GM21825 (cell line): ENCODE measurements at regions not wholly inside any gene's neighbourhood (a gene's known extent, or its start where the extent isn't known, plus 50 kb on each side); places are given as distances from the start of the nearest gene placed in this dataset.
"Not testable (repeated sequence)": the region's sequence is repeated elsewhere in the genome, so short reads cannot be mapped to it uniquely, and the experiment has no call there.

ENCODE experiments used
- ATAC-seq: cut with Tn5 transposase; IDR thresholded peaks from one replicate; pipeline ENCODE4 v1.9.1; 2021; ENCODE audit warnings: mild to moderate bottlenecking, moderate library complexity; ENCODE audit not compliant: unreplicated experiment

DNA sequence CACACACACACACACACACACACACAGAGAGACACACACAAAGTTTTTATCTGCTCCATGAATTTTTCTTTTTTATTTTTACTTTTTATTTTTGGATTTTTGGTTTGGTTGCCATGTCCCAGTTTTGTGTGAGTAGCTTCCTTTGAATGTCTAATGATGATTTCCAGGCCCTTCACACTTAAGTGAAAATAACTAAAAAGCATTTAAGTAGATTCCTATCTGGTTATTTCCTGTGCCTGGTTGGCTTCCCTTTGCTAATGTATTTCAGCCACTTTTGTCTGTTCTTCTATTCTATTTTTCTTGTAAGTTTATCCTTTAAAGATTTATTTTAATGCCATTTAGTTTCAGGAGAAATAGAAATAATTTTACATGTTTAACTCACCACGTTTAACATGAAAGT is 755.4 kb downstream of the SLC6A15 start:
- no peak for ATAC-seq

DNA sequence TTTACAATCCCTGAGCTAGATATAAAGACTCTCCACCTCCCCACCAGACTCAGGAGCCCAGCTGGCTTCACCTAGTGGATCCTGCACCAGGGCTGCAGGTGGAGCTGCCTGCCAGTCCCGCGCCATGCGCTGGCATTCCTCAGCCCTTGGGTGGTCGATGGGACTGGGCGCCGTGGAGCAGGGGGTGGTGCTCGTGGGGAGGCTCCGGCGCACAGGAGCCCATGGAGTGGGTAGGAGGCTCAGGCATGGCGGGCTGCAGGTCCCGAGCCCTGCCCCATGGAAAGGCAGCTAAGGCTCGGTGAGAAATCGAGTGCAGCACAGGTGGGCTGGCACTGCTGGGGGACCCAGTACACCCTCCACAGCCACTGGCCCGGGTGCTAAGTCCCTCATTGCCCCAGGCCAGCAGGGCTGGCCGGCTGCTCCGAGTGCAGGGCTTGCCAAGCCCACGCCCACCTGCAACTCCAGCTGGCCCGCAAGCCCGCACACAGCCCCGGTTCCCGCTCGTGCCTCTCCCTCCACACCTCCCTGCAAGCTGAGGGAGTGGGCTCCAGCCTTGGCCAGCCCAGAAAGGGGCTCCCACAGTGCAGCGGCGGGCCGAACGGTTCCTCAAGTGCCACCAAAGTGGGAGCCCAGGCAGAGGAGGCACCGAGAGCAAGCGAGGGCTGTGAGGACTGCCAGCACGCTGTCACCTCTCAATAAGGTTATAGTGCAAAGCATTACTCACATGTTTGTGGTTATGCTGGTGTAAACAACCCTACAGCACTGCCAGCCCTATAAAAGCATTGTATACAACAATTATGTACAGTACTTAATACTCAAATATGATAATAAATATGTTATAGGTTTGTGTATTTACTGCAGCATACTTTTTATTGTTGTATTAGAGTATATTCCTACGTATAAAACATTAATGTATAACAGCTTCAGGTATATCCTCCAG is 757.3 kb downstream of the SLC6A15 start:
- not testable (repeated sequence) for ATAC-seq

DNA sequence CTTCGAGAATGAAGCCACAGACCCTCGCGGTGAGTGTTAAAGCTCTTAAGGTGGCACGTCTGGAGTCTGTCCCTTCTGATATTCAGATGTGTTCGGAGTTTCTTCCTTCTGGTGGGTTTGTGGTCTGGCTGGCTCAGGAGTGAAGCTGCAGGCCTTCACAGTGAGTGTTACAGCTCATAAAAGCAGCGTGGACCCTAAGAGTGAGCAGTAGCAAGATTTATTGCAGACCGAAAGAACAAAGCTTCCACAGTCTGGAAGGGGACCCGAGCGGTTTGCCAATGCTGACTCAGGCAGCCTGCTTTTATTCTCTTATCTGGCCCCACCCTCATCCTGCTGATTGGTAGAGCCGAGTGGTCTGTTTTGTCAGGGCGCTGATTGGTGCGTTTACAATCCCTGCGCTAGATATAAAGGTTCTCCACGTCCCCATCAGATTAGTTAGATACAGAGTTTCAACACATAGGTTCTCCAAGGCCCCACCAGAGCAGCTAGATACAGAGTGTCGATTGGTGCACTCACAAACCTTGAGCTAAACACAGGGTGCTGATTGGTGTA is 758.1 kb downstream of the SLC6A15 start:
- ATAC-seq: not testable (repeated sequence)

DNA sequence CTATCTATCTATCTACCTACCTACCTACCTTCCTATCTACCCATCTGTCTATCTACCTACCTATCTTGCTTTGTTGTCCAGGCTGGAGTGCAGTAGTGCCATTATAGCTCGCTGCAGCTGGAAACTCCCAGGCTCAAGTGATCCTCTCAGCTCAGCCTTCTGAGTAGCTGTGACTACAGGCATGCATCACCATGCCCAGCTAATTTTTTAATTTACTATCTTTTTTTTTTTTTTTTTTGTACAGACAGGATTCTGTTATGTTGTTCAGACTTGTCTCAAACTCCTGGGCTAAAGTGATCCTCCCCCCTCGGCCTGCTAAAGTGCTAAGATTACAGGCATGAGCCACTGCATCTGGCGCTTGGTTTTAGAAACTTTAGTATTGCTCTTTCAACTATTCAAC is 762.4 kb downstream of the SLC6A15 start:
- no peak for ATAC-seq

DNA sequence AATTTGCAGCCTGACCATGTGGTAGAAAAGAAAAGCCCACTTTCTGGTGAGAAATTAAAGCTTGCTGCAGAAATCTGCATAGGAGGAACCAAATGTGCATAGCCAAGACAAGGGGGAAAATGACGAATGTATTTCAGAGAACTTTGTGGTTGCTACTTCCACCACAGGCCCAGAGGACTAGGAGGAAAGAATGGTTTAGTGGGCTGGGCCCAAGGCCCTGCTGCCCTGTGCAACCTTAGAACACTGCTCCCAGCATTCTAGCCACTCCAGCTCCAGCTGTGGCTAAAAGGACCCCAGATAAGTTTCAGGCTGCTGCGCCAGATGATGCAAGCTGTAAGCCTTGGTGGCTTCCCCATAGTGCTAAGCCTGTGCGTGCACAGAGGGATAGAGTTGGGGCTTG is 764.3 kb downstream of the SLC6A15 start:
- no peak for ATAC-seq

DNA sequence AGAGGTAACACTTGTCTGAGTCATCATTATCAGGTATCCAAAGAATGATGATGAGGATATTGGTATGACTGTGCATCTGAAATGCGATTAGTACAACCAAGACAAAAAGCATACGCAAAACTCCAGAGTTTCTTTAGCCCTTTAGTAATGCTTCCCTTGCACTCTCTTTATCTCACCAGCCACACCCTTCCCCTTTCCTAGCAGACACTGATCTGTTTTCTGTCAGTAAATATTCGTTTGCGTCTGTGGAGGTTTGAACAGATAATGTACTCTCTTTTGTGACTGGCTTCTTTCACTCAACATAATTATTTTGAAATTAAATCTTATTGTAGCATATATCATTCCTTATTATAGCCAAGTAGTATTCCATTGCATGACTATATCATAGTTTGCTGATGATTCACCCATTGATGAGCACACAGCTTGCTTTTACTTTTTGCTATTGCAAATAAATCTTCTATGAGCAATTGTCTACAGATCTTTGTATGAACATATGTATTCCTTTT is 775.7 kb downstream of the SLC6A15 start:
- ATAC-seq: no peak

DNA sequence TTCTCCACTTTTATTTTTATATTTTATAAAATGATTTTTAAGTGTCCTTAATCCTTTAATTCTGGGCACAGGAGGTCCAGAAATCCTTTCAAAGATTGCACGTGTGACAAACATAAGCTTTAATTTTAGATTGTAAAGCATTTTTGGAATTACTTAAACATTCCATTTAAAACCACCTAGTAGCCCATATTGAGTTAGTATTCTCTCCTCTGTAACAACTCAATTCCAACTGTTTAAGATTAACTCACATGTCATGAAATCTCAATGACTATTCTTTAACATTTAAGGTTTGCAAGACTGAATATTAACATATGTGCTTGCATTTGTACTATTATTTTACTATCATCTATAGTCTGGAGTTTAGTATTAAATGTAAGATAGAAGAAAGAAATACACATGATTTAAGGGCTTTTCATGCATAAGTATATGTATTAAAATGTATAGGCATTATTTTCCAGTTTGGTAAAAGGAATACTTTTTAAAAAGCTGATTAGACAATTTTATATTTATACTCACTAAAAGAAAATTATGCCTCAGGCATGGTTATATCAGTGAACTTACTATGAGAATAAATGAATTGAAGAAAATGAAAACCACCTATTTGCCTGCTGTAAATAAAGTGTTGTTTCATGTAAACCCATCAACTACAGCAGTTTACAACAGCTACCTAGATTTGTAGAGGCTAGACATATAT is 776.9 kb downstream of the SLC6A15 start:
- ATAC-seq: no peak

DNA sequence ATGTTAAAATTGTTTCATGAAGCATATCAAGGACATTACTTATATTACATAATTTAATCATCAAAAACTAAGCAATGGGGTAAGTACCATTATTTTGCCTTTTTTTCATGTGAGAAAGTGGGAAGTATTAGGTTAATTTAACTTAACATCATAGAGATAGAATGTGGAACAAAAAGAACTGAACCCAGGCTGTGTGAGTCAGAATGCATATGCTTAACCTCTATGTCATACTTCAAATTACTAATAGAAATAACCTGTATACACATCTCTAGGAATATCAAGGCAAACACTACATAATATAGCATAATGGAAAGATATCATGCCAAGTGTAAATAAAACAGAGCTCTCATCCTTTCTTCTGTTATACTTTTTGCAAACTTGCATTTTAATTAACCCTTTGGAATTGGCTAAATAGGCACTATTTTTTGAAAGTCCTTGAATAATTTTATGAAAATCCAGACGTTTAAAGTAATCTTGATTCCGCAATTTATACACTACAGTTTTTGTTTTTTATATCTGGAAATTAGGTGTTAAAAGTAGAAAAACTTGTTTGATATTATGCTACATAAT is 777.7 kb downstream of the SLC6A15 start:
- no peak for ATAC-seq

DNA sequence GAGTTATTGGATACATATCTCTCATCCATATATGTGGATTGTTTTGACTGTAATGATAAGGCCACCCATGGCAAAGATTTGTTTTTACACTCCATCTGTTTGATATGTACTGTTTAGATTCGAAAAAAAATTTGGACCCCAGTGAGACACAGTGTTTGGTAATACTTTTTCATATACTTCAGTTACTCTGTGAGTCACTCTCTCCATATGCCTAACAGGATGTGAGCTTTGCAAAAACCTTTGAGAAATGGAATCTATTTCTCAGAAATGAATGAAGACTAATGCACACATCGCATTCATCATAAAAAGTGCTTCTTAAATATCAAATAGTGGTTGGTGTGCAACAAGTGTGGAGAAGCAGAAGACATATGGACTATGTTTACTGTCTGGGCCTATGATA is 781.5 kb downstream of the SLC6A15 start:
- no peak for ATAC-seq

DNA sequence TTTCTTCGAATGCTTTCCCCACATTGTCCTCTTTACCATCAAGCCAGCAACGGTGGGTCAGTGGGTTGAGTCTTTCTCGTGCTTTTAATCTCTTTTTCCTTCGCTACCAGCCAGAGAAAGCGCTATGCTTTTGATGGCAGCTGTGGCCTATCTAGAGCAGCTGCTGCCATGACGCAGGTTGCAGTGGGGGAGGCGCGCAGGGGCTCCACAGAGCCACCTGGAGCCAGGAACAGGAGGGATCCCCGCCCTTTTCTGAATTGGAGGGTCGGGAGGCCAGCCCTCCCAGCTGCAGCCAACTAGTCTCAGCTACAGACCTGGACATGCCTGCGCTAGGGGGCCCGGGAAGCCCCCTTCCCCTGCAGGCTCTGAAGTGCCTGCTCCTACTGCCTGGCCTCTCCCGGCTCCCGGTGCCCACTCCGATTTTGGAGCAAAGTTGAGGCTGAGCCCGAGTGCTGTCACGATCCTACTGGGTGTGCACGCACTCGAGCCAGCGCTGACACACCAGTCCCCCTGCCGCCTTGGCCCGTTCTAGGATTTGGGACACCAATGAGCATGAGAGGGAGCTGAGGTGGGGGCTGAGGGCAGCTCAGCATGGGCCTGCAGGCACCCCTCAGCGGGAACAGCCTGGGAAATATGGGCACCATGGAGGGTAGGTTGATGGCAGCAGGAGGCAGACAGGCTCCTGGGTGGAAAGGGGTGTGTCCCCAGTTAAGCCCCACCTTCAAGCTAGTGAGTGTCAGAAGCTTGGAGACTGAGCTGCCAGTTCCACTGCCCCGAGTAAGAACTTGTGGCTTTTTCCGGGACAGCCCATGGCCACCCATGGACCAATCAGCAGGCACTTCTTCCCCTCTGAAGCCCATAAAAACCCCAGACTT is 784.2 kb downstream of the SLC6A15 start:
- no peak for ATAC-seq

DNA sequence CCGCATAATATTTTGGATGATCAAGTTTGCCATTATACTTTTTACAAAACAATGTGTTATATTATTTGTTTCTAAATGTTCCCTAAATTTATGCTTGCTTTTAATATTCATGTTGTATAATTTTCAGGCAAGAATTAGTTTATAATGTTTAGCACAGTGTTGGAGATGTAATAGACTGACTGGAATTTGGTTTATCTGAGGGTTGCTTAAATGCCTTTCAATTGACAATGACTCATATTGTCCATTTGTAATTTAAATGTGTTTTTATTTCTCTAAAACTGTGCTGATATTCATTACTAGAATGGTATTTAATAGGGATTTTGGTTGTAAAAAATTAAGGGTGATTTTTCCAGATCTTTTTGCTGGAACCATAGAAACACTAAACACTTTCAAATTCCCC is 788.4 kb downstream of the SLC6A15 start:
- no peak for ATAC-seq

DNA sequence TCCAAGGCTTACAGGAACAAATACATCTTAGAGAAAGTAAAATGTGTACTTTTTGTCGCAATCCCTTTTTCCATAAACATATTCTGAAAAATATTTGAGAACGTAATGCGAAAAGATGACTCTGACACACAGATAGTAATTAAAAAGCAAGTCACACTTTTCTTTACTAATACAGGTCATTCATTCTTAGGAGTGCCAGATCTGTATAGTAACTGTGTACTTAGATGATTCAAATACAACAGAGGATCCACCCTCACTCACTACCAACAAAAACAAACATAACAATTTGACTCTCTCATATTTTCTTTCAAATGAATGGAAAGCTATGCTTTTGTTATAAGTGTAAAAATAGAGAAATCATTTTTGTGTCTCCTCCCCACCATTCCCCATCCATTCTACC is 795.4 kb downstream of the SLC6A15 start:
- ATAC-seq: no peak

DNA sequence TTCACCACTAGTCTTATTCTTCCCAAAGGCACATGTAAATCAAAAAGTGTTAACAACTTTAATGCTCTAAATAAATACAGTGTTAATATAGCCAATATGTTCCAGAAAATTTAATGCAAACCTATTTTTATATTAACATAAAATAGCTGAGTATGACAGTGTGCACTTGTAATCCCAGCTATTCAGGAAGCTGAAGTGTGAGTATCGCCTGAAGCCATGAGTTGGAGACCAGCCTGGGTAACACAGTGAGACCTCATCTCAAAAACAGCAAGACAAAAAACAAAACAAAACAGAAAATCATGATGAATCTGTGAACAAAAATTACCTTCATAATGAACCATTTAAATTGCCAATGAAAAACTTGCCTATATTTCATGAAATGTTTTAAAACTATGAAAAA is 798.9 kb downstream of the SLC6A15 start:
- no peak for ATAC-seq

DNA sequence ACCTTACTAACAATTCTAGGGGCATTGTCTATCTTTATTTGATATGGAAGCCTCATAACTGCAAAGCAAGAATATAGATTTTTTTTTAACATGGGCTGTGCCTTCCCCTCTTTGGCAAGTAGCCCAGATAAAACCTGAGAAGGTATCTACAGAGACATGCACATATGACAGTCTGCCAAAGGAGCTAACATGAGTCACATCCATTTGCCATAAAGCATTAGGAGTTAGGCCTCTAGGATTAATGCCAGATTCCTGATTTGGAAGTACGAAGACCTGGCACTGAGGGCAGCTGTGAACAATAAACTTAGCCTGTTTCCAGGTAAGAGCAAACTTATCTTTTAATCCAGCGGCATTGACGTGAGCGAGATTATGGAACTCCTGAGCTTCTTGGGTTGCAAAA is 808.7 kb downstream of the SLC6A15 start:
- ATAC-seq: not testable (repeated sequence)

DNA sequence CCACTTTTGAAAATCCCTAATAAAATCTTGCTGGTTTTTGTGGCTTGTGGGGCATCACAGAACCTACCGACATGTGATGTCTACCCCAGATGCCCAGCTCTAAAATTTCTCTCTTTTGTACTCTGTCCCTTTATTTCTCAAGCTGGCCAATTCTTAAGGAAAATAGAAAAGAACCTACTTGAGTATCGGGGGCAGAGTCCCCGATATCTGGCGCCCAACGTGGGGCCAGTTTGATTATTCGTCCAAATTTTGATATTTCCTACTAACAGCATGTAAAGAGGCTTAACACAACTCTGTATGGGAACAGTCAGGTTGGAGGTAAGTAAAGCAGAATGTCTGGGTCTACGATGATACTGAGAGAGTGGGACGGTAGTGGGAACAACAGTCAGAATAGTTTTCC is 810.6 kb downstream of the SLC6A15 start:
- not testable (repeated sequence) for ATAC-seq

DNA sequence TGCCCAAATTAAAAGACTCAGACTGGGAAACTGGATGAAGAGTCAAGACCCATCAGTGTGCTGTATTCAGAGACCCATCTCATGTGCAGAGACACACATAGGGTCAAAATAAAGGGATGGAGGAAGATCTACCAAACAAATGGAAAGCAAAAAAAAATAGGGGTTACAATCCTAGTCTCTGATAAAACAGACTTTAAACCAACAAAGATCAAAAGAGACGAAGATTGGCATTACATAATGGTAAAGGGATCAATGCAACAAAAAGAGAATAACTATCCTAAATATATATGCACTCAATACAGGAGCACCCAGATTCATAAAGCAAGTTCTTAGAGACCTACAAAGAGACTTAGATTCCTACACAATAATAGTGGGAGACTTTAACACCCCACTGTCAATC is 813.0 kb downstream of the SLC6A15 start:
- not testable (repeated sequence) for ATAC-seq

DNA sequence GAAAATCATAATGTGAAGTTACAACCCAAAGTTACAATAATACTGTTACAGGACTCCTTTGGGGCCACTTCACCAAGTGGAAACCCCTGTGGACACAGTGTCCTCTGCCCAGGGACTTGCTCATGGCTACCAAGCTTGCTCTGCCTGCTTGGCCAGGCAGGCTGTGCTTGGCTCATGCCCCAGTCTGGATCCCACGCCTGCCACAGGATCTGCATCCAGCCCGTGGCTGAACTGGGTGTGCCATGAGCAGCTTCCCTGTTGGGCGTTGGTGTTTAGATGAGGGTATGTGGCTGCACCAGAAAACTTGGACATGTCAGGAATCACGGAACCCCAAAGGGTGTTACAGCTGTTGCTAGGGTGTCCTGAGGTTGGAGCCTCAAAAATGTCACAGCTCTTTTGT is 820.9 kb downstream of the SLC6A15 start:
- ATAC-seq: no peak

DNA sequence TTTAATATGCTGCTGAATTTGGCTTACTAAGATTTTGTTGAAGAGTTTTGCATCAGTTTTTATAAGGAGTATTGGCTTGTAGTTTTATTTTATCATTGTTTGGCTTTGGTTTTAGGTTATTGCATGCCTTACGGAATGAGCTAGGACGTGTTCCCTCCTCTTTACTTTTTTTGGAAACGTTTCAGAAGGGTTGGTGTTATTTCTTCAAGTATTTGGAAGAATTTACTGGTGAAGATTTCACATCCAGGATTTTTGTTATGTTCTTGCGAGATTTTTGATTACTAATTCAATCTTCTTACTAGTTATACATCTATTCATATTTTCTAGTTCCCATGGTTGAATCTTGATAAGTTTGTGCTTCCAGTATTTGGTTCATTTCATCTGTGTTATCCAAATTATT is 823.2 kb downstream of the SLC6A15 start:
- no peak for ATAC-seq

DNA sequence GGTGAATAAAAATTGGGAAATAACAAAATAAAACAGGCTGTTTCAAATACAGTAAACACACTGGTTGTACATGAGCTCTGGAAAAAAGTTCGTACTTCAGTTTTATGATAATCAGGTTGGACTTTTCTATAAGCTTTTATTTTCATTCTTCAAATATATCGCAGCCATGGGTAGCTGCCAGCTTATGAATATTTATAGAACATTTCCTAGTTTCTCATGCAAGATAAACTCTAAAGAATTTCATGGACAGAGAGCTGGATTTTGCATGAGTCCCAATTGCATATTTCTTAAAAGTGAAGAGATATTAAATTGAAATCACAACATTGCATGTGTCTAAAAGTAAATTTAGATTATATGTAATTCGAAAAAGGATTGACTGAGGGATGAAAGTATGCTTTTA is 827.6 kb downstream of the SLC6A15 start:
- no peak for ATAC-seq

DNA sequence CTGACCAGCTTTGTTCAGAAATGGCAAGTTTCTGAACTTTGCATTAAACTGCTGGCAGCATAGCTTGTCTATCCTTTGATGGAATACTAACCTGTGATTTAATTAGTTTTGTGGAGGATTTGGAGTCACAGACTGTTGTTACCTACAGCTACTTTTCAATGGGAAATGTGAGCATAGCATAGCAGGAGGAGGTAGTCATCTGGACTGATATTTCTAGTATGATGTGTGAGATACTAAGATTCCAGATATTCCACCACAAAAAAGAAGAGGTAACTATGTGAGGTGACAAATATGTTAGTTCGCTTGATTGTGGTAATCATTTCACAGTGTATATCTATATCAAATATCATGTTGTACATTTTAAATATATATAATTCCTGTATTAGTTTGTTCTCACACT is 833.0 kb downstream of the SLC6A15 start:
- ATAC-seq: no peak
